Heart right ventricle (tissue), 16 donors: ENCODE measurements at regions not wholly inside any gene's neighbourhood (a gene's known extent, or its start where the extent isn't known, plus 50 kb on each side); places are given as distances from the start of the nearest gene placed in this dataset.

Experiments
- ATAC-seq, 8 donors: fragments of 200-7000 bp; cut with Tn5 transposase; one replicate each; pipeline ENCODE4 v1.9.1; 2020; ENCODE audit warnings: mild to moderate bottlenecking in 8 of 8, moderate library complexity in 8 of 8, moderate number of reproducible peaks in 1 of 8
- DNase-seq, 2 donors: peaks; one replicate each; pipeline ENCODE4 v3.0.0-alpha.2; 2020
- H3K27ac ChIP-seq, 10 donors: fragments of 200-600 bp; sonication (generic) in 2 of 10; one replicate each; pipeline versions ENCODE4 v1.5.0 to v1.8.0; 2020 to 2022; ENCODE audit warnings: mild to moderate bottlenecking in 3 of 10
- H3K27me3 ChIP-seq, 7 donors: fragments of 200-600 bp; one replicate each; pipeline ENCODE4 v1.8.0; 2021 to 2022; ENCODE audit warnings: mild to moderate bottlenecking in 2 of 7
- H3K36me3 ChIP-seq, 9 donors: fragments of 200-600 bp; sonication (generic) in 1 of 9; one replicate each; pipeline versions ENCODE4 v1.5.0 to v1.8.0; 2020 to 2022; ENCODE audit warnings: mild to moderate bottlenecking in 2 of 9
- H3K4me1 ChIP-seq, 9 donors: fragments of 200-600 bp; sonication (generic) in 1 of 9; one replicate each; pipeline versions ENCODE4 v1.5.0 to v1.8.0; 2020 to 2022; ENCODE audit warnings: mild to moderate bottlenecking in 4 of 9
- H3K4me3 ChIP-seq, 10 donors: fragments of 200-600 bp; sonication (generic) in 2 of 10; one replicate each; pipeline versions ENCODE4 v1.5.0 to v1.8.0; 2020 to 2022; ENCODE audit warnings: mild to moderate bottlenecking in 7 of 10, moderate library complexity in 2 of 10
- H3K9me3 ChIP-seq, 11 donors: fragments of 200-600 bp in 10 of 11; sonication (generic) in 2 of 11; one replicate each; pipeline versions ENCODE4 v1.5.0 to v1.8.0; 2013 to 2022; ENCODE audit warnings: mild to moderate bottlenecking in 2 of 11, control low read depth in 1 of 11, moderate library complexity in 1 of 11
- whole genome bisulfite sequencing, 2 donors: extraction: QIAGEN DNeasy Blood & Tissue Kit; methylation state at CpG; one replicate each; pipeline ENCODE4 v1.1.7; 2013; ENCODE audit warnings: inconsistent platforms in 1 of 2; 5-methylcytosine and 5-hydroxymethylcytosine counted together
- intact Hi-C, 10 donors: fragments of 100-400 bp; cut with DNase I; formaldehyde crosslinking; loops; one replicate each; pipeline versions ENCODE4 v1.11.1 to v1.14.2; 2022
- TF ChIP-seq, protein P1 (sequence below), 9 donors: fragments of 200-600 bp; sonication (generic) in 2 of 9; IDR thresholded peaks; one replicate each; pipeline versions ENCODE4 v1.5.0 to v1.8.0; 2021 to 2022; ENCODE audit warnings: antibody characterized with exemption in 9 of 9, mild to moderate bottlenecking in 5 of 9, moderate library complexity in 1 of 9
- donor health status: Arrhythmogenic right ventricular cardiomyopathy.
- donor health status: ischemic (EF 13 %, LVEDD 7.1; RV severe dilation, severe dysfunction).
- donor health status: healthy with polysubstance abuse.
- donor health status: DM: no; HTN: yes; CAD: no.
- donor health status: DM: no; HTN: no; CAD: no.
- donor health status: ischemic (EF 25% LVEDD 6.9; RV normal size, moderate dysfunction).
- donor health status: ischemic (EF 25% LVEDD 5.7; RV mildly dilated, moderate dysfunction).
- donor health status: healthy.
- donor health status: DM: yes; HTN: yes; CAD: no.
- donor health status: Ischemic cardiomyopathy.
- donor health status: ischemic (EF 35%, LVEDD 5.7; RV mildly dilated, moderate dysfunction).
- donor health status: nonischemic (EF 11% LVEDD 7.7; RV severe dilation, severe dysfunction).
- donor health status: DM: yes; HTN: yes; CAD: no.
- donor health status: PGD.
- donor health status: ischemic (EF 29% LVEDD 5.4; RV normal size, mild dysfunction).
- donor health status: nonischemic (EF 23%, LVEDD 6.1; RV moderate dilation, normal function).

DNA sequence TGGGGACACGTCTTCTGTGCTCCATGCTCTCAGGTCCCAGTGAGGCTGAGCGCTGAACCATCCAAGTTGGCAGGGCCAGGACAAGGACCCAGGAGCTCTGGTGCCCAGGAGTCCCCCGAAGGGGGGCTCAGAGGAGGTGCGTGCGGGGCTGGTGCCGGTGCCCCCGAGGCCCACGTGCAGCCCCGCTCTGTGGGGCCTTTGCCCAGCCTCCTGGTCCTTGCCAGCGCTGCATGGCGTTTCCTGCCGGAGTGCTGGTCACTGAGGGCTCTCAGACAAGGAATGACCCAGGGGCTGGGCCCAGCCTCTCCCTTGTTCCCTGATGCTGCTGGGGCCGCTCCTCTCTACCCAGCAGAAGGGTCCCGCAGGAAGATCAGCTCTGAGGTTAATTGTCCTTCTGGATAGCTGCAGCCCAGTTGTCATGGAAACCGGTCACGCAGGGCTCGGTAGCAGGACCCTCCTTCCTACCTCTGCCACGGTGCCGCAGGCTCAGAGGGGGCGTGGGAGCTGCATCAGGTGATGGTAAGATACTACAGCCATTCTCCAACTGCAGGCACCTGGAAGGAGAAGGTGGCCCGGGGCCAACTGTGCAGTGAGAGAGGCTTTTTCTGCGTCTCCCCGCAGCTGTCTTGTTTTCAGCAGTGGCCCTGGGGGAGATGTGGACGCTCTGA lies 64.5 kb downstream of the RRM2 start:
- Histone ChIP-seq H3K27ac (no peak overlapping the region), H3K27me3 (no peaks in the 10 kb centered on the region), H3K4me1 (peaks cover 0 to 18% (median 7%) of the 10 kb centered on the region in 9 donors), H3K9me3 (no peaks in the 10 kb centered on the region), H3K36me3 (no peaks in the 10 kb centered on the region), H3K4me3 (no peak overlapping the region)
- intact Hi-C loops, result no loop called here
- no peak for ATAC-seq
- 96 to 98% methylated on average over 24 of the region's 24 CpGs for WGBS, 2 donors
- no peak for DNase-seq
- TF ChIP-seq, protein P1, sequence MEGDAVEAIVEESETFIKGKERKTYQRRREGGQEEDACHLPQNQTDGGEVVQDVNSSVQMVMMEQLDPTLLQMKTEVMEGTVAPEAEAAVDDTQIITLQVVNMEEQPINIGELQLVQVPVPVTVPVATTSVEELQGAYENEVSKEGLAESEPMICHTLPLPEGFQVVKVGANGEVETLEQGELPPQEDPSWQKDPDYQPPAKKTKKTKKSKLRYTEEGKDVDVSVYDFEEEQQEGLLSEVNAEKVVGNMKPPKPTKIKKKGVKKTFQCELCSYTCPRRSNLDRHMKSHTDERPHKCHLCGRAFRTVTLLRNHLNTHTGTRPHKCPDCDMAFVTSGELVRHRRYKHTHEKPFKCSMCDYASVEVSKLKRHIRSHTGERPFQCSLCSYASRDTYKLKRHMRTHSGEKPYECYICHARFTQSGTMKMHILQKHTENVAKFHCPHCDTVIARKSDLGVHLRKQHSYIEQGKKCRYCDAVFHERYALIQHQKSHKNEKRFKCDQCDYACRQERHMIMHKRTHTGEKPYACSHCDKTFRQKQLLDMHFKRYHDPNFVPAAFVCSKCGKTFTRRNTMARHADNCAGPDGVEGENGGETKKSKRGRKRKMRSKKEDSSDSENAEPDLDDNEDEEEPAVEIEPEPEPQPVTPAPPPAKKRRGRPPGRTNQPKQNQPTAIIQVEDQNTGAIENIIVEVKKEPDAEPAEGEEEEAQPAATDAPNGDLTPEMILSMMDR (IDR thresholded peaks at IDR 0.05), result no peak

DNA sequence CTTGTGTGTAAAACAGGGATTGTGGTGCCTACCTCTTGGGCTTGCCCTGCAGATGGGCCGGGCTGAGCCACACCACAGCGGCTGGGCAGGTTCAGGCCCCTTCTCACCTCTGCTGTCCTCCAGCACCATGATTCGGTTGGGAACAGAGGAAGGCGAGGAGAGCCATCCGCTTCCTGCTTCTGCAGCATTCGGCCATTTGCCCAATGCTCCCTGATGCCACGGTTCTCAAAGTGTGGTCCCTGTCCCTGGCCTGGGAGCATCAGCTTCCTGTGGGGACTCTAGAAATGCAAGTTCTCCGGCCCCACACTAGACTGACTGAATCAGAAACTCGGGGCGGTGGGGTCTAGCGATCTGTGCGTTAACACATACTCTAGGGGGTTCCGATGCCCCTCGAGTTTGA lies 65.1 kb downstream of the RRM2 start:
- Histone ChIP-seq H3K36me3 (no peaks in the 10 kb centered on the region), H3K9me3 (no peaks in the 10 kb centered on the region), H3K27me3 (no peaks in the 10 kb centered on the region), H3K4me3 (no peak overlapping the region), H3K4me1 (peaks cover 0 to 24% (median 9%) of the 10 kb centered on the region in 9 donors), H3K27ac (no peak overlapping the region)
- 96% methylated on average over 14 of the region's 14 CpGs for WGBS, 2 donors
- DNase-seq (no peak), ATAC-seq (no peak)
- TF ChIP-seq, protein P1 (IDR thresholded peaks at IDR 0.05), result no peak
- intact Hi-C loops, result no loop called here

GRCh38 chr2:10188211-10188610 lies 65.7 kb downstream of the RRM2 start:
- 96% methylated on average over 7 of the region's 7 CpGs for WGBS, 2 donors
- intact Hi-C loops, result no loop called here
- ATAC-seq, result no peak

DNA sequence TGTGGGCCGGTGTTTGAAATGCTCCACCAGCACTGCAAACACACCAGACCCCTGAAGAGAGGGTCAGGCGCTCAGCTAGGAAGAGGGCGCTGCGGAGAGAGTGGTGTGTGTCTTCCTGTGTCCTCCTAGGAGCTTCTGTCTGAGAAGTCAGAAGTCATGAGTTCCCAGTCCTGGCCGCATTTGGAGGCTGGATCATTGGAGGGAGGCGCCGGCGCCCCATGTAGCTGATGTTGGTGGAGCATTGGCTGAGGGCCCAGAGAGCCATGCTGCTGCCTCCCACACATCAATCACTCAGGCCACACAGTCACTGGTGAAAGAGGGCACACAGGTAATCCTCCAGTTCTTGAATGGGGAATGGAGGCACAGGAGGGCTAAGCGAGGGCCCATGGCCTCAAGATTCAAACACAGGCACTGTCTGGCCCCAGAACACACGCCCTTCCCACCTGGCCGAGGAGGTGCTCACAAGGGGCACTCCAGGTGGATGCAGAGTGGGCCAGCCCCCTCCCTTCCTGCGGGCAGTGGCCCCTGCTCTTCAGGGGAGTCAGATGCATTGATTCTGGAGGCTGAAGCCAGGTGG lies 66.3 kb downstream of the RRM2 start:
- ATAC-seq (no peak), DNase-seq (no peak)
- no peaks in the 10 kb centered on the region for H3K36me3 ChIP-seq
- TF ChIP-seq, protein P1 (IDR thresholded peaks at IDR 0.05), result no peak
- H3K4me3 ChIP-seq, result no peak overlapping the region
- H3K27me3 ChIP-seq, result no peaks in the 10 kb centered on the region
- 98 to 99% methylated on average over 12 of the region's 12 CpGs for WGBS, 2 donors
- intact Hi-C loops, result no loop called here
- peaks cover 0 to 30% (median 9%) of the 10 kb centered on the region in 9 donors for H3K4me1 ChIP-seq
- no peak overlapping the region for H3K27ac ChIP-seq
- no peaks in the 10 kb centered on the region for H3K9me3 ChIP-seq

More at GRCh38 chr2:10188211-10188610, 65.7 kb downstream of the RRM2 start:
- no peaks in the 10 kb centered on the region for H3K27me3 ChIP-seq
- H3K9me3 ChIP-seq, result no peaks in the 10 kb centered on the region
- TF ChIP-seq, protein P1 (IDR thresholded peaks at IDR 0.05), result peak in 2 of 9 donors; percentile 21 to 30
- no peak overlapping the region for H3K27ac ChIP-seq
- H3K36me3 ChIP-seq, result no peaks in the 10 kb centered on the region
- no peak for DNase-seq
- peaks cover 0 to 26% (median 9%) of the 10 kb centered on the region in 9 donors for H3K4me1 ChIP-seq
- no peak overlapping the region for H3K4me3 ChIP-seq
